Cardiac fibroblast (primary cell): ENCODE measurements at regions not wholly inside any gene's neighbourhood (a gene's known extent, or its start where the extent isn't known, plus 50 kb on each side); places are given as distances from the start of the nearest gene placed in this dataset.

Experiments
- DNase-seq, 2 donors: peaks; one replicate each; pipeline versions ENCODE4 v3.0.0 to v3.0.0-alpha.2; 2010; ENCODE audit warnings: low read depth in 2 of 2
- H3K4me3 ChIP-seq, 2 donors: replicated peaks in 1 of 2; 1 replicate in 1 of 2; 2 replicates in 1 of 2; pipeline ENCODE4 v1.5.1; 2011; ENCODE audit warnings: low read depth in 2 of 2, low read length in 2 of 2, mild to moderate bottlenecking in 2 of 2, moderate library complexity in 1 of 2
- TF ChIP-seq, protein P1 (sequence below): IDR thresholded peaks from one replicate; pipeline ENCODE4 v1.5.1; 2011; ENCODE audit warnings: low read depth, mild to moderate bottlenecking, low read length, inconsistent platforms

GRCh38 chr5:161030229-161030628, 178.2 kb upstream of the ATP10B start:
- no peak overlapping the region for H3K4me3 ChIP-seq
- DNase-seq: no peak
- TF ChIP-seq, protein P1, sequence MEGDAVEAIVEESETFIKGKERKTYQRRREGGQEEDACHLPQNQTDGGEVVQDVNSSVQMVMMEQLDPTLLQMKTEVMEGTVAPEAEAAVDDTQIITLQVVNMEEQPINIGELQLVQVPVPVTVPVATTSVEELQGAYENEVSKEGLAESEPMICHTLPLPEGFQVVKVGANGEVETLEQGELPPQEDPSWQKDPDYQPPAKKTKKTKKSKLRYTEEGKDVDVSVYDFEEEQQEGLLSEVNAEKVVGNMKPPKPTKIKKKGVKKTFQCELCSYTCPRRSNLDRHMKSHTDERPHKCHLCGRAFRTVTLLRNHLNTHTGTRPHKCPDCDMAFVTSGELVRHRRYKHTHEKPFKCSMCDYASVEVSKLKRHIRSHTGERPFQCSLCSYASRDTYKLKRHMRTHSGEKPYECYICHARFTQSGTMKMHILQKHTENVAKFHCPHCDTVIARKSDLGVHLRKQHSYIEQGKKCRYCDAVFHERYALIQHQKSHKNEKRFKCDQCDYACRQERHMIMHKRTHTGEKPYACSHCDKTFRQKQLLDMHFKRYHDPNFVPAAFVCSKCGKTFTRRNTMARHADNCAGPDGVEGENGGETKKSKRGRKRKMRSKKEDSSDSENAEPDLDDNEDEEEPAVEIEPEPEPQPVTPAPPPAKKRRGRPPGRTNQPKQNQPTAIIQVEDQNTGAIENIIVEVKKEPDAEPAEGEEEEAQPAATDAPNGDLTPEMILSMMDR: no peak

- DNase-seq: no peak
- H3K4me3 ChIP-seq: no peak overlapping the region
- TF ChIP-seq, protein P1: no peak
Observed at GRCh38 chr5:161027763-161028162, 175.8 kb upstream of the ATP10B start.

DNA sequence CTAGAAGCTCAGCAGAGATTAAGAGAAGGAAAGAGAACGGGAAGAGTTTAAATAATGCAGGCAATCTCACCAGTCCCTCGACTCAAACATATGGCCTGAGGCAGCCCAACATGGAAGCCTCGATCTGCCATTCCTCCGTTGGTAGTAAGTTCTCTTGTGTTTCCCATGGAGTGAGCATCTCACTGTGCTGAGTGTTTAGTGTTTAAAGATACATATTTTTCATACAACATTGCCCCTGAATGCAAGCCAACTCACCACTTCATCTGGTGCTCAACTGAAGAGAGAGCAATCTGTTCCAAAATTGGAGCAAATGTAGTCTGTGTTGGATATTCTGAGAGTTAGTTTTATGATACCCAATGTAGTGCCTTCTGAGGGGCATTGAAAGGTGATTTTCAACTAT, 171.5 kb upstream of the ATP10B start:
- TF ChIP-seq, protein P1: no peak
- no peak for DNase-seq

GRCh38 chr5:161022151-161022550, 170.1 kb upstream of the ATP10B start:
- TF ChIP-seq, protein P1: no peak
- no peak overlapping the region for H3K4me3 ChIP-seq
- no peak for DNase-seq

More for the DNA sequence above, 171.5 kb upstream of the ATP10B start:
- H3K4me3 ChIP-seq: no peak overlapping the region

DNA sequence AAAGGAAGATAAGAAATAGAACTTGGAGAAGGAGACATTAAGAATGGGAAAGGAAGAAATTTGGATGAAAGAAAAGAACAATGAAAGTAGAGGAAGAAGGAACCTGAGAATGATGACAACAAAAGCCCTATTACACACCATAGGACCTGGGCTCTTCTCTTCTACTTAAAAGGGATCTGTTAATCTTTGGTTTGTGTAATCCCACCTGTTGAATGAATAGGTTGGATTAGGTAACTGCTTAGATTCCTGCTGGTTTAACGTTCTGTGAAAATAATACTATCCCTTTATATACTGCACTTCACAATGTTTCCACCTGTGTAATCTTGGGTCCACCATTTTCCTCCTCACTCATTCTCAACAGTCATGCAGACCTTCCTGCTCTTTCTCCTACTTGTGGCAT, 157.8 kb upstream of the ATP10B start:
- no peak overlapping the region for H3K4me3 ChIP-seq
- TF ChIP-seq, protein P1: no peak
- no peak for DNase-seq

- no peak overlapping the region for H3K4me3 ChIP-seq
- TF ChIP-seq, protein P1: no peak
- DNase-seq: no peak
Observed at GRCh38 chr5:161009194-161009593, 157.2 kb upstream of the ATP10B start.

DNA sequence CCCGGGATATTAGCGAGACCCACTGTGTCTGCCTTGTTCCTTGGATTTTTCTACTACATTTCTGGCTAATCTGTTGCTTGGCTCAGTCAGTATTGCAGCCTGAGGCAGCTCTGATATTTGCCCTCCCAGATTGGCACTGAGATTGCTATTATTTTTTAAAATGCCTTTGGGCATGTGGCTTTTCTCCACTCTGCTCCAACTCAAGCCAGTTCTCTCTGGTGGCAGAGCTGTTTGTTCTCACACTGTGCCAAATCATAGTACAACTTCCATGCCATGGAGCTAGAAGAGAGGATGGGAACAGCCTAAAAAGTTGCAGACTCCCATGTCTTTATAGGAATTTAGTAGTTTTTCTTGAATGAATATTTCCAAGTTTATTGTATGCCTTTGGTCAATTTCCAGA, 155.9 kb upstream of the ATP10B start:
- H3K4me3 ChIP-seq: no peak overlapping the region
- no peak for DNase-seq
- TF ChIP-seq, protein P1: no peak
